HG02885 (cell line): ENCODE measurements at regions not wholly inside any gene's neighbourhood (a gene's known extent, or its start where the extent isn't known, plus 50 kb on each side); places are given as distances from the start of the nearest gene placed in this dataset.

Source experiments
- ATAC-seq: cut with Tn5 transposase; IDR thresholded peaks from one replicate; pipeline ENCODE4 v1.9.1; 2021; ENCODE audit warnings: mild to moderate bottlenecking; ENCODE audit not compliant: unreplicated experiment, poor library complexity

DNA sequence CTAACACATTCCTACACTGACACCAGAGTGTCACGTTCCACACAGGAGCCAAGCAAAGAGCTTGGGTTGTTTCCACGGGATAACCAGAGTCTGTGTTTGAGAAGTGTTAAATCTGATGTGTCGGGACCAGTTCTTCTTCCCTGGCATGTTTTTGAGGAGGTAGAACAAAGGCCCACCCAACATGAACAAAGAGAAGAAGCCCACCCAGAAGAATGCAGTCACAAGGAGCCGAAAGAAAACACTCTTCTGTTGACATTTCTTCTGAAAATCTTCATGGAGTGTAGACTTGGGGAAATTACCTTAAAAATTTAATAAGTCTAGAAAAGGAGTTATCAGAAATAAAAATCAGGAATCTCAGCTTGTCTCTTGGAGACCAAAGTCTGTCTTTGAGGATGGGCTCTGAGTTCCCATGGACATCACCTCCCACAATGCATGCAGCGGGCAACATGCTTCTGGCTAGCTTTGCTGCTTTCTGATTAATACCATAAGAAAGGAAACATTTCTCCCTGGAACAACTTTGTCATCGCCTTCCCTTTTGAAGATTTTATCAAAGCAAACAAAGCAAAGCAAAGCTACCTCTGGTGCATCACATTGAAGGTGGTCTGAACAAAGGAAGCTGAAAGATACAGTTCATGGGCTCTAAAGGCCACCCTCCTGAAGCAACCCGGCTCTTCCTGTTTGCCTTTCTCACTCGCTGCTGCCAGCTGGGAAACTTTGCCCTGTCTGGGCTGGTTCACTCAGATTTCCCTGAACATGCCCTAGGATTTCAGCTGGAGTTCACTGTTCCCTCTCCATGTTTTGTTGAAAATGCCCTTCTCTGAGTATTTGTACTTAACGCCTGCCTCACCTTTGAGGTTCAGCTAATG lies 448.1 kb downstream of the KIF16B start:
- ATAC-seq: no peak

DNA sequence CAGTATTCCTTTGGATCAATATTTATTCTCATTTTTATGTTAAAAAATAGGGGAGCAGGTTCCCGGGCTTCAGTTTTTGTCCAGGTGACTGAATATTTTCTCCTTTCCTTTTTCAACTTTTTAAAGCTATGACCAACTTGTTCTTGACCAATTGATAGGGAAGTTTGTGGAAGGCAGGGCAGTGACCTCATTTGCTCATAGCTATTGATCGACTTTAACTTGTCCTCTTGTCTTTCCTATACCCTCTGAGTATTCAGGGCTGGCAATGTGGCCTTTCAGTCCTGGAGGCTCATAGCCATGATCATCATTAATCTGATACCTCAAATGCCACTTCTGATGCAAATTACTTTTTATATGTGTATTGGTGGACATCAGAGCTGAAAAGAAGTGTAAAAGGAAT lies 448.8 kb downstream of the KIF16B start:
- no peak for ATAC-seq

DNA sequence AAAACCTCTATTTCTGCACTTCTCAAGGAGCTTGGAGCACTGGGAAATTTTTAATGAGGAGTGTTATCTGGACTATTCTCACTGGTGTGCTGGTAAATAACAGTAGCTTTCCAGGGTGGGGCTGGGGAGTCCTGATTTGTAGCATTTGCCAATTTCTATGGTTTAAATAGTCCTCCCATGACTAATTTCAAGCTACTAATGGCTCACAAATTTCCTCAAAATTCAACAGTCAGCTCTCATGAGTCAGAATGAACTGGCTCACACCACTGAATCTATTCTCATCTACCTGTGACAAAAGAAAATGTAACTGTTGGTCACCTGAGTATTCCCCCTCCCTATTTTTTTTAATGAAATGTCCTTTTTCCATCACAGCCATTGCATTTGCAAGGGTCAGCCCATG lies 449.6 kb downstream of the KIF16B start:
- ATAC-seq: no peak

DNA sequence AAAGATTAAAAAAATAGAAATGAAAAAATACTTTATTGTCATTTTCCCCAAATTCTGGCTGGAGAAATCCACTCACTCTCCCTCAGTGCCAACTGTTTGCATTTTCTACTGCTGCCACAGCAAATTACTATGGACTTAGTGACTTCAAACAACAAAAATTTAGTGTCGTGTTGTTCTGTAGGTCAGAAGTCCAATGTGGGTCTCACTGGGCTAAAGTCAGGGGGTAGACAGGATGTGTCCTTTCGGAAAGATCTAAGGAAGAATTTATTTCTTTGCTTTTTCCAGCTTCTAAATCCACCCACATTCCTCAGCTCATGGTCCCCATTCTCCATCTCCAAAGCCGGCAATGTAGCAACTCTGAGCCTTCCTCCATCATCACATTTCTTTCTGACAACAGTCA lies 453.3 kb downstream of the KIF16B start:
- ATAC-seq: no peak

DNA sequence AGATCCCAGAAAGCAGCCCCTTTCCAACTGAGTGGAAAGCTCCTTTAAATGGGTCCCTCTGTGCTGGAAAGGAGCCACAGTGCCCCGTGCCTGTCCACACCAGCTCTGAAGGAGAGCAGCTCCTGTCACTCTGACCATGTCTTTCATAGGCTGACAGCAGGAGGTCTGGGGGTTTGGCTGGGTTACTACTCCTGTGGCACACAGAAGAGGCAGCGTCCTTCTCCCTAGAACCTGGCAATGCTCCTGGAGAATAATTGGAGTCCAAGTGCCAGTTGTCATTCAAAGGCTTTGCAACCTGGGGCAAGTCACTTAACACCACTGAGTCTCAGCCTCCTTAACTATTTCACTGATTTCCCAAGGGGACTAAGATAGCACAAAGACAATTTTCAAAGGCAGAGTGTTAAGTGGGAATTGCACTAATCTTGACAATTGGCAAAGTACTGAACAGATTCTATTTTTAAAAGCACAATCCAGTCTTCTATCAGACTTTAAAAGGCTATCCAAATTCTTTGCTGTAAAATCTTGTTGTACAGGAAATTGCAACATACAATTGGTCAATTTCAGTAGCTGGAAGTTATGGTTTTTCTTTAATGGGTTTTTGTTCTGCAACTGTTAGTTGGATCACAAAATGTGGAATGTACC lies 457.2 kb downstream of the KIF16B start:
- ATAC-seq: no peak

DNA sequence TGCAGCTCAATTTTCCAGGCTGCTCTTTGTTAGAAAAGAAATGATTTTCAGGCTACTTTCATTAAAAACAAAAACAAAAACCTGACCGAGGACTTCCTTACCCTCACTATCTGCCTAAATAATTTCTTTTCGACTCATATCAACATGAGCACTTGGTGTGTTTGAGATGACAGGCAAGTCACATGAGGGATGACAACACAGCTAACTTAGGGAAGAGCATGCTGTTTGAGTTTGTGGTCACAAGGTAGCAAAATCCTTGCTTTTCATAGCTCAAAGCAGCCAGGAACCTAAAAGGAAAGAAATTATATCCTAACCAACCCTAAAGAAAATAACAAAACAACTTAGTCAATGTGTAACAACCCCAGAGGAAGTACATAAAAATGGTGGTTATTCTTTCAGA lies 459.5 kb downstream of the KIF16B start:
- ATAC-seq: no peak

DNA sequence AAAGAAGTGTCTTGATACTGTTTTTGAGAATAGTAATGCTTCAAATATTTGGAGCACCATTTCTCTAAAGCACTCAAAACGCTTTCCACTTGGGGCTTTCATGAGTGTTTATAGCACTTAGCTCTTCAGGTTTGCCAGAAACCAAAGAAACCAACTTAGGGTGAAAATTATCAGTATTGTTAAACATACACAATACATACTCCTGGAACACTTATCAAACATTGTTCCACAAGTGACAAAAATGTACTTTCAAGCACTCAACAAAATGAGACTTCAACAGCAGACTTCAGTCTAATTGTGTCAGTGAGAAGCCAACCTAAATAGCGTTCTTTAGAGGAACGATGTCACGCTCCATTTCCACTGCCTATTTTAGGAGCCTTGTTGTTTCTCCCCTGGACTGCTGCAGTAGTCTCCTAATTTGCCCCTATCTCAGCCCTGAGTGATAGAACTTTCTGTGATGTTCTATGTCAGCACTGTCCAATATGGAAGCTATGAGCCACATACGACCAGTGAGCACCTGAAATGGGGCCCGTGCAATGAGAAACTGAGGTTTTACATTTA lies 461.3 kb downstream of the KIF16B start:
- ATAC-seq: no peak

DNA sequence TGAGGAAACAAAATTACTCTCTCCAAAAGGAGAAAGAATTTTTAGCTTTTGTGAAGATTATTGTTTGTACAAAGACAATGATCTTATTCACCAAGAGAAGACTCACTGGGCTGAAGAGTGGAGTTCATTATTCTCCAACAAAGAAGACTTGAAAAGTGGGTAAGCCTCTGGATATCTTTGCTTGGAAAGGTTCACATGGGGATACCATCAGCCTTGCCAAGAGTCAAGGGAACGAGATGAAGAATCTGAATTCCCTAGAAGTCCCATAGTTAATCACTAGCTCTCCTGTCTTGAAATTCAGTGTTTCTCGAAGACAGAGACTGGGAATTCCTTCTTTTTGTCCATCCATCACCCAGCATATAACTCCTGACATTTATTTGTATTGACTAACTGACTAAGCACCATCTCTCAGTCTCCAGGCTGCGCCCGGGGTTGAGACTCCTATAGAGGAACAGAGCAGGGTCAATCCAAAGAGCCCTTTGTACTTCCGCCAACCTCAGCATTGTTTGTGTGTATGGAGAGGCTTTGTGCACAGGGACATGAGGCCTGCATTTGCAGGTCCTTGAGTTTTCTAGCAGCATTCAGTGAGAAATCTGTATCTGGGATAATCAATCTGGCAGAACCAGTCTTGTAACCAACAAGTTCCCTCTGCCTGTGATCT lies 461.9 kb downstream of the KIF16B start:
- no peak for ATAC-seq

DNA sequence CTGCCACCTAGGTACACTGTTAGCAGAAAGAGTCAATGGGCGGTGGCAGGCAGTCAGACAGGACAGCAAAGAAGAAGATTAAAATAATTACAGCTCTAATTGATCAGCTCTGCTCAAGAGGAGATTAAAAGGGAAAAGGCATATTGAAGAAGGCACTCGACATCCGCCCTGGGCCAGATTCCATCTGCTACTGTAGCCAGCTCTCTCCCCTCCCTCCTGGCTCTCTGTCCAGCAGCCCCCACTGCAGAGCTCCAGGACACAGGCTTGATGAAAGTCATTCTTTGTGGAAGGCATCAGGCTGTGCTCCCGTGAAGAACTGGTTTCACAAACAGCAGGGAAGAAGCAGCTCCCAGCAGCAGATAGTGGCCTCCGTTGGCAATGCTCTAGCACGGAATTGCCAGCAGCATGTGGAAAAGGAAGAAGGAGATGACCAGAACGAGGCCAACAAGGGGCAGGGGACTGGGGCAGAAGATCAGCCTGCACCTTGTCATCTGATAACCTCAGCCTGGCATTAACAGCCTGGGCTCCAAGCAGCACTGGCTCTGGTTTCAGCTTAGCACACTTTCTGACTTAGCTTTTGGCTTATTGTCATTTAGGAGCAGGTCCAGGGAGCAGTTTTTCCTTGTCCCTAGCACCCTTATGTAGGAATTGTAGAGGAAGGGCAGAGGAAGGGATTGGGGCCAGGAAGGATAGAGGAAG lies 465.9 kb downstream of the KIF16B start:
- ATAC-seq: no peak

DNA sequence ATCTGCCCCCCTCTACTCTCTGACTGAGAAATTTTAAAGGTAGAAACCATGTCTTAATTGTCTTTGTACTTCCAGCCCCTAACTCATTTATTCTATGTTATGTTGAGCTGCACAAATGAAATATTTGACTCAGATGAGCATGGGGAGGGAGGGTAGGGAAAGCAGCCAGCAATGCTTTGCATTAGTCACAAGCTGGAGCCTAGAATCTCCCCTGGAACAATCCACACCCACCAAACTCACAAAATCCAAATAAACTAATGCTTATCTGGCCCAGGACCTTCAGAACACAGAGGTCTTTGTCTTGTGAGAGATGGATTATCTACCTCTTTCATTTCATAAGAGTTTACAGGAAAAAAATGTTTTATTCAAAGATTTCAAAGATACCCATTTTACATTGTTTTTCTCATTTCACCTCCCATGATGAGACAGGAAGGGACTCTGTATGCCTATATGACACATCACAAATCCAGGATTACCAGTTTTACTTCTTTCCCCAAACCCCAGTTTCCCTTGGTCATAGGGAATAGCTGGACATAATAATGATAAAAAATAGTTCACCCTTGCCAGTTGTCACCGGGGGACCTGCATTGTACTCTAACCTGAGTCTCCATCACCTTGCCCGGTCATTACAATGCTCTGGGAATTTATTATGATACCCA lies 466.9 kb downstream of the KIF16B start:
- no peak for ATAC-seq

DNA sequence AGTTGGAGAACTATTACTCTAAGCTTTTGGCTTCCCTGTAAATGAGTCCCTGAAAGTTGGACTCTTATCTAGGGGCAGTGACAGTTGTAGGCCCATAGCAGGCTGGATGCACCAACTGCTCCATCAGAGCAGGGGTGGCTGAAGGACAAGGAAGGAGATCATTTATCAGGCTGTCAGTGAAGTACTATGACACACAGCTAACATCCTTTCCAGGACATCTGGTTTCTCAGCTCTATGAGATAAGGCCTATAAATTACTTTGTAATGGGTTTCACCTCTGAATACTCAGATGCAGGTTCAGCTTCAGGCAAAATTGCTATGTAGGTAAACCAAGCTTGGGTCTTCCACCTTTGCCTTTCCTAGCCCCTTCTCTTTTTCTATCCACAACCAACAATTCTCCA lies 468.5 kb downstream of the KIF16B start:
- ATAC-seq: no peak
